Nephron progenitor cell (in vitro differentiated cells): ENCODE measurements at regions not wholly inside any gene's neighbourhood (a gene's known extent, or its start where the extent isn't known, plus 50 kb on each side); places are given as distances from the start of the nearest gene placed in this dataset.

Experiments
- DNase-seq: peaks from one replicate; pipeline ENCODE4 v3.0.0; 2021
- H3K27ac Mint-ChIP-seq: 2 replicates; pipeline ENCODE4 v1.8.0; 2021; ENCODE audit warnings: mild to moderate bottlenecking, moderate library complexity, mixed read lengths
- H3K27me3 Mint-ChIP-seq: 2 replicates; pipeline ENCODE4 v1.8.0; 2021; ENCODE audit warnings: mild to moderate bottlenecking, low read depth, mixed read lengths; ENCODE audit not compliant: poor library complexity
- H3K36me3 Mint-ChIP-seq: 2 replicates; pipeline ENCODE4 v1.8.0; 2021; ENCODE audit warnings: low read depth, mixed read lengths
- H3K4me1 Mint-ChIP-seq: 2 replicates; pipeline ENCODE4 v1.8.0; 2021; ENCODE audit warnings: mixed read lengths
- H3K4me3 Mint-ChIP-seq: 2 replicates; pipeline ENCODE4 v1.8.0; 2021; ENCODE audit warnings: mild to moderate bottlenecking, moderate library complexity, mixed read lengths
- H3K9me3 Mint-ChIP-seq: 2 replicates; pipeline ENCODE4 v1.8.0; 2021; ENCODE audit warnings: mild to moderate bottlenecking, moderate library complexity, mixed read lengths
- CTCF ChIP-seq: fragments of 200-600 bp; sonication (generic); IDR thresholded peaks from 2 replicates; pipeline ENCODE4 v1.5.0; 2021; ENCODE audit warnings: antibody characterized with exemption

DNA sequence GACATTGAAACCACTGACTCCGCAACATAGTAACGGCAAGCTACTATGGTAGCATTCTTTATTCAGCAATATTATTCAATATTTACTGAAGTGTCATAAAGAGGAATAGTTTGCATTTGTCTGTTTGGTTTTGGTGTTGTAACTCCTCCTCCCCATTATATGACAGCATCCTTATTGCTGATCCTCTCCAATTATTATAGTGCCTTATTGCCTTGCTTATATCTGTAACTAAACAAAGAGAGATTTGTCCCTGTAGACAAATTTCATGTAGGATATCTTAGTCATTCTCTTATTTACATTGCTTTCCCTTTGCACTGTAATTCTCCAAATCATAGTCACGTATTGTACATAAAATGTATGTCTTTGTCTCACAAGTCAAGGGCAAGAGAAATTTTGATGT, 1041.2 kb upstream of the ZEB2 start:
- no peak for DNase-seq
- Mint-ChIP-seq H3K27me3 (no peaks in the 10 kb centered on the region), H3K9me3 (no peaks in the 10 kb centered on the region), H3K27ac (no peak overlapping the region), H3K36me3 (no peaks in the 10 kb centered on the region), H3K4me1 (peaks cover 53% of the 10 kb centered on the region), H3K4me3 (no peak overlapping the region)
- no peak for TF ChIP-seq CTCF

DNA sequence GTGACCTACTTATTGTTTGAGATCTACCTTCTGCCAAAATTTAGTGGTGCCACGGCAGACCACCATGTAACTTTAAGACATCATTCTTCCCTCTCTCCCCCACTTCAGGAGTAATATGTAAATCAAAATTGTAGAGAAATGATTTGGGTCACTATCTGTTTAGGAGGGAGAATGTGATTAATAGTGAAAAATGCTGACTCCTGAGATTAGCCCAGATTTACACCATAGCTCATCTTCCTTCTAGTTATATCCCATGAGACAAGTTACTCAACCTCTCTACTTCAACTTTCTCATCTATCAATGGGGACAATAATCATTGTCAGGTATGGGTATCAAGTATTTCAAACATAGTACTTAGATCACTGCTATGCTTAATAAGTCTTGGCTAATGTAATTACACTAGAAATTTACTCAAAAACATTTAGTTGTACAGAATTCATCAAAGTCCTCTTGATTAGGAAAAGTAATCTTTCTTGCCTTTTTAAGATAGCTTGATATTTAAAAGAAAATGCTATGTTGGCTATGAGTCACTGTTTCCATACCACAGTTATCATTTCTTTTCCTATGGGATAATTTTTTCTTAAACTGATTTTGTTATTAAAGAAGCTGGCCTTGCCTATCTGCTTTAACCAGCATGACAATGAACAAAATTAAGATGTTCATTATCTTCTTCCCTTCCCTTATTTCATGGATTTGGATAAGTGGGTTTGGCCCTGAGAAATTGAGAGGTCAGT, 1038.9 kb upstream of the ZEB2 start:
- no peak for DNase-seq
- Mint-ChIP-seq H3K4me3 (no peak overlapping the region), H3K4me1 (peaks cover 37% of the 10 kb centered on the region), H3K27ac (no peak overlapping the region), H3K36me3 (no peaks in the 10 kb centered on the region), H3K9me3 (no peaks in the 10 kb centered on the region), H3K27me3 (no peaks in the 10 kb centered on the region)
- no peak for TF ChIP-seq CTCF

GRCh38 chr2:145555360-145555759, 1035.4 kb upstream of the ZEB2 start:
- Mint-ChIP-seq H3K4me1 (peaks cover 14% of the 10 kb centered on the region), H3K9me3 (no peaks in the 10 kb centered on the region), H3K27ac (no peak overlapping the region), H3K36me3 (no peaks in the 10 kb centered on the region), H3K4me3 (no peak overlapping the region), H3K27me3 (no peaks in the 10 kb centered on the region)
- no peak for DNase-seq
- no peak for TF ChIP-seq CTCF

- Mint-ChIP-seq H3K4me3 (no peak overlapping the region), H3K4me1 (peaks cover 15% of the 10 kb centered on the region), H3K27me3 (no peaks in the 10 kb centered on the region), H3K9me3 (peaks cover 3% of the 10 kb centered on the region), H3K27ac (no peak overlapping the region), H3K36me3 (no peaks in the 10 kb centered on the region)
- TF ChIP-seq CTCF: no peak
- DNase-seq: no peak
Observed at GRCh38 chr2:145551686-145552085, 1031.8 kb upstream of the ZEB2 start.

GRCh38 chr2:145548479-145548878, 1028.6 kb upstream of the ZEB2 start:
- Mint-ChIP-seq H3K27me3 (no peaks in the 10 kb centered on the region), H3K9me3 (peaks cover 7% of the 10 kb centered on the region), H3K27ac (no peak overlapping the region), H3K4me1 (peaks cover 15% of the 10 kb centered on the region), H3K4me3 (no peak overlapping the region), H3K36me3 (no peaks in the 10 kb centered on the region)
- no peak for TF ChIP-seq CTCF
- DNase-seq: no peak

DNA sequence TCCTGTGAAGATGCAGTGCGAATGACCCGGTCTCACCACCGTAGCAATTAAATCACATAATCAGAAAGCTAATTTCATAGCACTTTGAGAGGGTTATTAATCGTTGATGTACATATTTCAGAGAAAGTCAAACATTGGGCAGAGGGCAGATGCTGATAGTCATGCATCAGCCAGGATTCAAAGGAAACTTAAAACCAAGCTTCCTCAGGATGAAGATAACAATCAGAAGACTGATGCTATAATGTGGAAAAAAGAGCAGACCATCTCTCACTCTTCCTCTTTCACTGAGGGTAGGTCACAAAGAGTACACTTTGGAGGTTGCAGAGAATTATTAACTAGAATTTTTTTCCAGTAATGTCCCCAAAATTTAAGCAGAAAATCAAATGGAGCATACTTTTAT, 1027.7 kb upstream of the ZEB2 start:
- no peak for TF ChIP-seq CTCF
- Mint-ChIP-seq H3K9me3 (peaks cover 7% of the 10 kb centered on the region), H3K4me3 (no peak overlapping the region)

More for the DNA sequence above, 1027.7 kb upstream of the ZEB2 start:
- no peak for DNase-seq
- no peaks in the 10 kb centered on the region for H3K36me3 Mint-ChIP-seq
- H3K27ac Mint-ChIP-seq: no peak overlapping the region
- no peaks in the 10 kb centered on the region for H3K27me3 Mint-ChIP-seq
- peaks cover 8% of the 10 kb centered on the region for H3K4me1 Mint-ChIP-seq
